Spleen (tissue), 7 donors: ENCODE measurements at regions not wholly inside any gene's neighbourhood (a gene's known extent, or its start where the extent isn't known, plus 50 kb on each side); places are given as distances from the start of the nearest gene placed in this dataset.

Experiments used
- CTCF ChIP-seq, 11 experiments: fragments of 200-600 bp in 7 of 11; fragments of 450-650 bp in 4 of 11; sonication (generic) in 4 of 11; IDR thresholded peaks in 8 of 11; conservative IDR thresholded peaks in 3 of 11; 1 replicate in 7 of 11; 2 replicates in 4 of 11; pipeline versions ENCODE4 v1.4.0 to v1.8.0; 2016 to 2021; ENCODE audit warnings: antibody characterized with exemption in 11 of 11, inconsistent platforms in 4 of 11, mild to moderate bottlenecking in 1 of 11
- POLR2A ChIP-seq, 3 donors: fragments of 450-650 bp; IDR thresholded peaks; one replicate each; pipeline ENCODE4 v1.5.1; 2017; ENCODE audit warnings: antibody characterized with exemption in 3 of 3, mild to moderate bottlenecking in 1 of 3
- donor health status: DM: no; HTN: no; CAD: no; lungs with moderate emphysema.
- donor health status: DM: no; HTN: no; CAD: no.
- donor health status: DM: no; HTN: no; CAD: no.

GRCh38 chr18:43982582-43982981, 698.1 kb upstream of the SETBP1 start:
- TF ChIP-seq CTCF (IDR thresholded peaks at IDR 0.05 in 8 of 11, conservative IDR thresholded peaks at IDR 0.05 in 3 of 11) (no peak), POLR2A (IDR thresholded peaks at IDR 0.05) (no peak)
